ENCODE measurements at regions not wholly inside any gene's neighbourhood (a gene's known extent, or its start where the extent isn't known, plus 50 kb on each side); places are given as distances from the start of the nearest gene placed in this dataset.

- no peak overlapping the region for H2AFZ ChIP-seq (ENCODE audit: low read depth, low read length)
- TF ChIP-seq, protein P1, sequence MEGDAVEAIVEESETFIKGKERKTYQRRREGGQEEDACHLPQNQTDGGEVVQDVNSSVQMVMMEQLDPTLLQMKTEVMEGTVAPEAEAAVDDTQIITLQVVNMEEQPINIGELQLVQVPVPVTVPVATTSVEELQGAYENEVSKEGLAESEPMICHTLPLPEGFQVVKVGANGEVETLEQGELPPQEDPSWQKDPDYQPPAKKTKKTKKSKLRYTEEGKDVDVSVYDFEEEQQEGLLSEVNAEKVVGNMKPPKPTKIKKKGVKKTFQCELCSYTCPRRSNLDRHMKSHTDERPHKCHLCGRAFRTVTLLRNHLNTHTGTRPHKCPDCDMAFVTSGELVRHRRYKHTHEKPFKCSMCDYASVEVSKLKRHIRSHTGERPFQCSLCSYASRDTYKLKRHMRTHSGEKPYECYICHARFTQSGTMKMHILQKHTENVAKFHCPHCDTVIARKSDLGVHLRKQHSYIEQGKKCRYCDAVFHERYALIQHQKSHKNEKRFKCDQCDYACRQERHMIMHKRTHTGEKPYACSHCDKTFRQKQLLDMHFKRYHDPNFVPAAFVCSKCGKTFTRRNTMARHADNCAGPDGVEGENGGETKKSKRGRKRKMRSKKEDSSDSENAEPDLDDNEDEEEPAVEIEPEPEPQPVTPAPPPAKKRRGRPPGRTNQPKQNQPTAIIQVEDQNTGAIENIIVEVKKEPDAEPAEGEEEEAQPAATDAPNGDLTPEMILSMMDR (IDR thresholded peaks at IDR 0.05; ENCODE audit: low read depth, low read length) = no peak
- no peak for TF ChIP-seq EZH2phosphoT487 (IDR thresholded peaks at IDR 0.05; ENCODE audit: low read depth)
- H3K9ac ChIP-seq (ENCODE audit: low read length) = no peak overlapping the region
- H3K4me1 ChIP-seq (ENCODE audit: low read length) = no peaks in the 10 kb centered on the region
- no peaks in the 10 kb centered on the region for H4K20me1 ChIP-seq (ENCODE audit: insufficient read depth, low read length)
- H3K27ac ChIP-seq (ENCODE audit: low read length) = no peak overlapping the region
- no peak overlapping the region for H3K4me2 ChIP-seq (ENCODE audit: low read length)
- no peak overlapping the region for H3K4me3 ChIP-seq (ENCODE audit: low read length)
- no peaks in the 10 kb centered on the region for H3K36me3 ChIP-seq (replicated peaks; ENCODE audit: low read depth, low read length)
- H3K79me2 ChIP-seq (ENCODE audit: low read length) = no peaks in the 10 kb centered on the region
- H3K27me3 ChIP-seq (ENCODE audit: low read depth, low read length) = no peaks in the 10 kb centered on the region
- H3K9me3 ChIP-seq (ENCODE audit: insufficient read depth, low read length) = no peaks in the 10 kb centered on the region
These were observed 185.1 kb downstream of the SCG2 start for GRCh38 chr2:223416815-223417610.

DNA sequence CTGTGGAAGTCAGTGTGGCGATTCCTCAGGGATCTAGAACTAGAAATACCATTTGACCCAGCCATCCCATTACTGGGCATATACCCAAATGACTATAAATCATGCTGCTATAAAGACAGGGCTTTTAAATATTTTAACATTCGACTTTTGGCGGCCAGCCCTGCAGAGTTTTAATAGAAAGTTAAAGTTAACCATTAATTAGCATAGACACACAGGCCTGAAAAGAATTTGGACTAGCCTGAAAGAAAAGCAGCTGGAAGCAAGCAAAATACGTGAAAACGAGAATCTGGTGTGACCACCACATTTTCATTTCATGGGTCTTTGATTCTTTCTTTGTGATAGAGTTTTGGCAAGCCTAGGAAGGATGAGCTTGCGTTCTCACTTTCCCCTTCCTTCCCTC is 184.0 kb downstream of the SCG2 start:
- H3K79me2 ChIP-seq (ENCODE audit: low read length) = no peaks in the 10 kb centered on the region
- no peak overlapping the region for H2AFZ ChIP-seq (ENCODE audit: low read depth, low read length)
- no peaks in the 10 kb centered on the region for H3K4me1 ChIP-seq (ENCODE audit: low read length)
- no peak overlapping the region for H3K4me3 ChIP-seq (ENCODE audit: low read length)
- H3K27ac ChIP-seq (ENCODE audit: low read length) = no peak overlapping the region
- H3K4me2 ChIP-seq (ENCODE audit: low read length) = no peak overlapping the region
- no peaks in the 10 kb centered on the region for H3K27me3 ChIP-seq (ENCODE audit: low read depth, low read length)
- H3K9me3 ChIP-seq (ENCODE audit: insufficient read depth, low read length) = no peaks in the 10 kb centered on the region
- TF ChIP-seq, protein P1 (IDR thresholded peaks at IDR 0.05; ENCODE audit: low read depth, low read length) = no peak
- TF ChIP-seq EZH2phosphoT487 (IDR thresholded peaks at IDR 0.05; ENCODE audit: low read depth) = no peak
- no peaks in the 10 kb centered on the region for H4K20me1 ChIP-seq (ENCODE audit: insufficient read depth, low read length)
- no peak overlapping the region for H3K9ac ChIP-seq (ENCODE audit: low read length)
- H3K36me3 ChIP-seq (replicated peaks; ENCODE audit: low read depth, low read length) = no peaks in the 10 kb centered on the region

GRCh38 chr2:223418604-223419199 is 183.5 kb downstream of the SCG2 start:
- TF ChIP-seq, protein P1 (IDR thresholded peaks at IDR 0.05; ENCODE audit: low read depth, low read length) = no peak
- no peak for TF ChIP-seq EZH2phosphoT487 (IDR thresholded peaks at IDR 0.05; ENCODE audit: low read depth)
- no peaks in the 10 kb centered on the region for H3K4me1 ChIP-seq (ENCODE audit: low read length)

GRCh38 chr2:223420048-223420447 is 182.1 kb downstream of the SCG2 start:
- Histone ChIP-seq H3K4me3 (ENCODE audit: low read length) (no peak overlapping the region), H3K4me1 (ENCODE audit: low read length) (no peaks in the 10 kb centered on the region), H3K9ac (ENCODE audit: low read length) (no peak overlapping the region), H2AFZ (ENCODE audit: low read depth, low read length) (no peak overlapping the region), H3K27ac (ENCODE audit: low read length) (no peak overlapping the region), H3K27me3 (ENCODE audit: low read depth, low read length) (no peaks in the 10 kb centered on the region), H3K4me2 (ENCODE audit: low read length) (no peak overlapping the region), H4K20me1 (ENCODE audit: insufficient read depth, low read length) (no peaks in the 10 kb centered on the region), H3K9me3 (ENCODE audit: insufficient read depth, low read length) (no peaks in the 10 kb centered on the region), H3K36me3 (replicated peaks; ENCODE audit: low read depth, low read length) (no peaks in the 10 kb centered on the region), H3K79me2 (ENCODE audit: low read length) (no peaks in the 10 kb centered on the region)
- TF ChIP-seq, protein P1 (IDR thresholded peaks at IDR 0.05; ENCODE audit: low read depth, low read length) = no peak
- no peak for TF ChIP-seq EZH2phosphoT487 (IDR thresholded peaks at IDR 0.05; ENCODE audit: low read depth)

More at GRCh38 chr2:223418604-223419199, 183.5 kb downstream of the SCG2 start:
- no peak overlapping the region for H3K4me3 ChIP-seq (ENCODE audit: low read length)
- no peak overlapping the region for H3K9ac ChIP-seq (ENCODE audit: low read length)
- no peaks in the 10 kb centered on the region for H3K9me3 ChIP-seq (ENCODE audit: insufficient read depth, low read length)
- H3K4me2 ChIP-seq (ENCODE audit: low read length) = no peak overlapping the region
- H3K27me3 ChIP-seq (ENCODE audit: low read depth, low read length) = no peaks in the 10 kb centered on the region
- no peak overlapping the region for H2AFZ ChIP-seq (ENCODE audit: low read depth, low read length)
- no peaks in the 10 kb centered on the region for H4K20me1 ChIP-seq (ENCODE audit: insufficient read depth, low read length)
- no peak overlapping the region for H3K27ac ChIP-seq (ENCODE audit: low read length)
- no peaks in the 10 kb centered on the region for H3K36me3 ChIP-seq (replicated peaks; ENCODE audit: low read depth, low read length)
- no peaks in the 10 kb centered on the region for H3K79me2 ChIP-seq (ENCODE audit: low read length)

Measured in OCI-LY3 (cell line).